RCC 7860 (cell line): ENCODE measurements at regions not wholly inside any gene's neighbourhood (a gene's known extent, or its start where the extent isn't known, plus 50 kb on each side); places are given as distances from the start of the nearest gene placed in this dataset.

Source experiments
- DNase-seq: peaks from one replicate; pipeline ENCODE4 v3.0.0-alpha.2; 2015; ENCODE audit warnings: low spot score
- FAIRE-seq: peaks from 2 replicates; lab custom pipeline; 2012; peaks lifted over from hg19 to GRCh38; lab: Jason Lieb, UNC

- no peak for FAIRE-seq
Observed at GRCh38 chr6:7468382-7469081, 72.9 kb upstream of the DSP start.

GRCh38 chr6:7469696-7470095 is 71.8 kb upstream of the DSP start:
- DNase-seq: no peak
- FAIRE-seq: no peak

More at GRCh38 chr6:7468382-7469081, 72.9 kb upstream of the DSP start:
- DNase-seq: peak; percentile 37

GRCh38 chr6:7471171-7471570 is 70.3 kb upstream of the DSP start:
- no peak for FAIRE-seq

GRCh38 chr6:7473805-7474719 is 67.4 kb upstream of the DSP start:
- no peak for DNase-seq
- no peak for FAIRE-seq

More at GRCh38 chr6:7471171-7471570, 70.3 kb upstream of the DSP start:
- no peak for DNase-seq

- no peak for DNase-seq
- FAIRE-seq: no peak
Observed at GRCh38 chr6:7475081-7475480, 66.4 kb upstream of the DSP start.

- FAIRE-seq (no peak), DNase-seq (no peak)
Observed at GRCh38 chr6:7479801-7480266, 61.6 kb upstream of the DSP start.

GRCh38 chr6:7484666-7485065 is 56.8 kb upstream of the DSP start:
- FAIRE-seq (no peak), DNase-seq (no peak)

GRCh38 chr6:7486951-7487350 is 54.5 kb upstream of the DSP start:
- no peak for DNase-seq
- FAIRE-seq: no peak

GRCh38 chr6:7488494-7488893 is 53.0 kb upstream of the DSP start:
- DNase-seq: no peak
- no peak for FAIRE-seq

- no peak for FAIRE-seq
- no peak for DNase-seq
Observed at GRCh38 chr6:7489376-7489775, 52.1 kb upstream of the DSP start.
